ENCODE measurements at regions not wholly inside any gene's neighbourhood (a gene's known extent, or its start where the extent isn't known, plus 50 kb on each side); places are given as distances from the start of the nearest gene placed in this dataset.
"Not testable (repeated sequence)": the region's sequence is repeated elsewhere in the genome, so short reads cannot be mapped to it uniquely, and the experiment has no call there.

DNA sequence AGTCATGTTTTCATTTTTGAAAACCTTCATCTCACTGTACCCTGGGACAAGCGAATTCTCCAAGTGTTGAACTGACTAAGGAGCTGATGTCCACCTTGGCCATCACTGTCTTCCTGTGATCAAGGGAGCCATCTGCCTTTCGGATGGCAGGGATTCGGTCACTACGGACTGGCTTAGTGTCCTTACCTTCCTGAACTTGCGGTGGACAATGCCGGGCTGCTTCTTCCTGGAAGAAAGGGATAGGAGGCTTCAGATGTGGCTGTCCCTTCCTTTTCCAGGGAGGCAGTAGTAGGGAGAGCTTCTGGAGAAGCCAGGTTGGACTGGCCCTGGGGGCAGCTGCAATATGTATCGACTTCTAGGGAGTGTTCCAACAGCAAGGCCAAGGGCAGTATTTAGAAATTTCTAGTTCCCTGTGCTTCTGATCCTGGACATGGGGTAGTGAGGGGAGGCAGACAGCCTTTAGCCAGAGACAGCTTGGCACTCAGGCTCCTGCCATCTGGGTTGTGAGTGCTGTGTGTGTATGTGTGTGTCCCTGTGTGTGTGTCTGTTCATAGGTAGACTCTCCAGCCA lies 114.6 kb downstream of the IER5 start:
- FAIRE-seq: no peak
- no peak for TF ChIP-seq POLR2A (IDR thresholded peaks at IDR 0.05; ENCODE audit: low read depth, low read length)

DNA sequence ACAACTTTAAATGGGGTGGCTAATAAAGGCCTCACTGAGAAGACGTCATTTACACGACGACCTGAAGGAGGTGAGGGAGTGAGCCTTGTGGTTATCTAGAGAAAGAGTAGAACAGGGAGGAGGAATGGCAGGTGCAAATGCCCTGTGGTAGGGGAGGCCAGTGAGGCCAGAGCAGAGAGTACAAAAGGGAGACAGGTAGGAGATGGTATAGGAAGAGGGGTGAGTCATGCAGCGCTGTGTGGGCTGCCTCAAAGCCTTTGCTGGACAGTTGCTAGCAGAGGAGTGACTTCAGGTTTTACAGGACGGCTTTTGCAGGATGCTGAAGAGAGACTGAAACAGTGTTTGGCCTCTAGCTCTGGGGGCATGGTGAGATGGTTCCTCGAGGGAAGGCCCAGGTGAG lies 116.0 kb downstream of the IER5 start:
- DNase-seq (ENCODE audit: insufficient read length, low spot score) (no peak), FAIRE-seq (no peak)
- no peak for TF ChIP-seq POLR2A (IDR thresholded peaks at IDR 0.05; ENCODE audit: low read depth, low read length)

More for the DNA sequence above, 114.6 kb downstream of the IER5 start:
- no peak for DNase-seq (ENCODE audit: insufficient read length, low spot score)

DNA sequence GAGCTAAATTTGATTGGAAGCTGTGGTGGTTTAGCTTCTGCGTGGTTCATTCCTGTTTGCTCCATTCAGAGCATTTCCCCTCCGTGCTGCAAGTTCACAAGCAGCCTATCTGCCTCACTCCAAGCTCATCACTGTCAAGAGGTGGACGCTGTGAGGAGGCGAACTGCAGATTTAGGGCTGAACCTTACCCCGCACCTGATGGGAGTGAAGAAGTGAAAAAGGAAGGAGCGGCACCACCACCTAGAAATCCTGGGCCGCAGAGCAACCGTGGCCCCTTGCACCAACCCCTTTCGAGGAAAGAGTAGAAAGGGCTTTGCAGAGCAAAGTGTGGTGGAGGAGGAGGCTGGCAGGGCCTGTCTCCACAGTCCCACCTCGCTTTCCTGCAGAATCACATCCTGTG lies 117.4 kb downstream of the IER5 start:
- no peak for FAIRE-seq
- no peak for TF ChIP-seq POLR2A (IDR thresholded peaks at IDR 0.05; ENCODE audit: low read depth, low read length)
- DNase-seq (ENCODE audit: insufficient read length, low spot score): no peak

DNA sequence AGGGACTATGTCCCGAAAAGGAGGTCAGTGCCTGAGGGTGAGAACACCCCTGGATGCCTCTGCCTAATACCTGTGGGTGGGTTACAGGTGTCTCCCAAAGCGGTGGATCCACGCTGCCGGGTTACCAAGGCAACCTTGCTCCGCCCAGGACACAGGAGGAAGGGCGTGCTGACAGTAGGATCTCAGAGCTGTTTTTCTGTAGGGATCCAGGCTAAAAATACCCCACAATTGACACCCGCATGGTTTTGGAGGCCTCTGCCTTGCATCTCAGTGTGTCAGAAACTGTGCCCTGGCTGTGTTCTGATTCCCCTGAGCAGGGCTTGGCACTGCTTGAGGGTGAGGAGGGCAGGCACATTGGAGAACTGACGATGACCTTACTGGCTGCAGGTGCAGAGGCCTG lies 118.0 kb downstream of the IER5 start:
- DNase-seq (ENCODE audit: insufficient read length, low spot score) (no peak), FAIRE-seq (no peak)
- TF ChIP-seq POLR2A (IDR thresholded peaks at IDR 0.05; ENCODE audit: low read depth, low read length): no peak

DNA sequence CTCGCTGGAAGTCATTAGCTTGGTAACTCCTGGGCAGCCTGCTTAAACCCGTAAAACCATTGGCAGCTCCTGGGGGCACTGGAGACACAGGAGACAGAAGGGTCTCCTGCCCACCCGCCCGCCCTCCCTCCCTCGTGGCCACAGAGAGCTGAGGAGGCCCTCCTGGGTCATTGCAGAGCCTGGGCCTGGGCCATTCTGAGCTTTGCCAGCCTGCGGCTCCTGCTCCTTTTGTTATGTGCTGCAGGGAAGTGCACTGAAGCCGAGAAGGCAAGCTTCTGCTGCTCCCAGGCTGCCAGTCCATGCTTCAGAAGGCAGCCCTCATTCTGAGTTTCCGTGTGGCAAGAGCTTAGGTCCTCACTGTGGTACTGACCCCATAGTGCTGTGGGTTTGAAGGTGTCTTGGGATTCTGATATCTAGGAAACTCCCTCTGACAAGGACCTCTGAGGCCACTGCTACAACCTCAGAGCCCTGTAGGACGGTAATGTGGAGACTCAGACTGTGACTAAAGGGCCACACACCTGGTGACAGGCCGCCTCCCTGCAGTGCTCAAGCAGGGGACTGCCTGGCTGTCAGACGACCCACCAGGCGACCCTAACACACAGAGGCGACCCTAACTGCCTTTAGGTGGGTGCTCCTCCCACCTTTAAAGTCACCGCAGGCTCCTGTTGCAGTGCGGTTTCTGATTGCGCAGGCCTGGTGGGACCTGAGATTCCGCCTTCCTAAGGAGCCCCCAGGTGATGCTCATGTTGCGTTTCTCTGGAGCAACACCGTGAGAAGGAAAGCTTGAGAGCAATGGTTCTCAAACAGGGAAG lies 118.7 kb downstream of the IER5 start:
- DNase-seq (ENCODE audit: insufficient read length, low spot score): no peak

DNA sequence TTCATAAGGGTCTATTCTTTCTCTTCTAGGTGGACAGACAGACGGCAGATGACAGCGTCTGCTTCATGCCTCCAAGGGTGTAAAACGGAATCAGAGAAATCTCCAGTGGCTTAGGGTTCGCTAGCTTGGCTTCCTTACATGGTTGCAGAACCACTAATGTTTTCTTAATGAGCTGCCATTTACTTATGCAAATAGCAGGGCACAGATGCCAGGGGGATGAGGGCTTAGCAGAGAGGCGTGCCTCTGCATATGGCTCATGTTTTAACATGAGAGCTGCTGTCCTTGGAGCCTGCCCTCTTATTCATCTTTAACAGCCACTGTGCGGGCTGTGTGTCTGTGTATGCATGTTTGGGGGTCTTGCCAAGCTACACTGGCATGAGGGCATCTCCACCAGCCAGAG lies 119.6 kb downstream of the IER5 start:
- TF ChIP-seq POLR2A (IDR thresholded peaks at IDR 0.05; ENCODE audit: low read depth, low read length): no peak
- DNase-seq (ENCODE audit: insufficient read length, low spot score) (no peak), FAIRE-seq (no peak)

More for the DNA sequence above, 118.7 kb downstream of the IER5 start:
- TF ChIP-seq POLR2A (IDR thresholded peaks at IDR 0.05; ENCODE audit: low read depth, low read length): no peak
- no peak for FAIRE-seq

DNA sequence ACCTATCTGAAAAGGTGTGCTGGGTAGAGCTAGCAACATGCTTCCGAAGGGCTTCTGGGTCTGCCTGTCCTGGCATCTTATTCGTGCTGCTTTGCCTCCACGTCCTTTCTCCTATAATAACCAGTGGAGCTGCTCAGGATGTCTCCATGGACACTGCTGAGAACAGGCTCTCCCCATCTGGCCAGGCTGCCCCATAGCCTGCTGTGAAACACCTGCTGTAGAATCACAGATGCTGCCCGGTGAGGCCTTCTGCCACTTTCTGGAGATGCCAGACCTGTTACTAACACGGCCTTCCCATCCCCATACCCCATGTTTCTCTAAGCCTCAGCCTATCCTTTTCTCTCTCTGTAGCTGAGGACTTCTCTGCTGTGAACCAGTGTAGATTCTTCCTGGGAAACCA lies 120.5 kb downstream of the IER5 start:
- DNase-seq (ENCODE audit: insufficient read length, low spot score) (no peak), FAIRE-seq (no peak)
- TF ChIP-seq POLR2A (IDR thresholded peaks at IDR 0.05; ENCODE audit: low read depth, low read length): no peak

DNA sequence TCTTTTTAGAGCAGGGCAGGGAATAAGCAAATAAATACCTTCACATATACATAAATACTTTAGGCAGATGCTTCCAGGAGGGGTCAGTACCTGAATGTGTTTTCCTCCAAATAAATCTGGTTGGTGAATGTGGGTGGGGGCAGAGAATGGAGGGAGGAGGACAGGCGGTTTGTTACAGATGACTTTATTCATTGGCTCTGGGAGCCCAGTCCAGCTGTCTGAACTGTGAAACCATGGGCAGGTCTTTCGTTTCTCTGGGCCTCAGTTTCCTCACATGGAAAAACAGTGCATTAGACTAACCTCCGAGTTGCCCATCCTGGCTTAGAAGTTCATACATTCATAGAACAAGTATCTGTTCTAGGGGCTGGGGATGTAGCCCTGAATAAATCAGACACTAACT lies 124.6 kb downstream of the IER5 start:
- DNase-seq (ENCODE audit: insufficient read length, low spot score) (no peak), FAIRE-seq (no peak)
- no peak for TF ChIP-seq POLR2A (IDR thresholded peaks at IDR 0.05; ENCODE audit: low read depth, low read length)

DNA sequence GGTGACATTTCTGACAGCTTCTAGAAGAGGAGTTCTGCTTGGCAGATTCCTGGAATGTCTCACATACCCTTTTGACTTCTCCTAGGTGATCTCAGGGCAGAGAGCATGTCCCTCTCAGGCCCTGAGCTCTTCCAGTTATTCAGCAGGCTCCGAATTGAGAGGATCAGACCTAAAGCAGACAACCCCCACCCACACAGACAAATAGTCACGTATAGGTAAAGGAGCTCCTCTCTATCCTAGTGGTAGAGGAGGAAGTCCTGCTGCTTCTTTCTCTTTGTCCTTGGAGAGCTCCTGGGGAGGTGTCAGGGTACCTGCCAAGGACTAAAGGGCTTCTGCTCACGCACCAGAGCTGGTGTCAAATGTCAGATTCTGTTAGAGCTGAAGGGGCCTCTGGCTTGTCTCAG lies 128.1 kb downstream of the IER5 start:
- TF ChIP-seq POLR2A (IDR thresholded peaks at IDR 0.05; ENCODE audit: low read depth, low read length): no peak
- DNase-seq (ENCODE audit: insufficient read length, low spot score) (no peak), FAIRE-seq (no peak)

DNA sequence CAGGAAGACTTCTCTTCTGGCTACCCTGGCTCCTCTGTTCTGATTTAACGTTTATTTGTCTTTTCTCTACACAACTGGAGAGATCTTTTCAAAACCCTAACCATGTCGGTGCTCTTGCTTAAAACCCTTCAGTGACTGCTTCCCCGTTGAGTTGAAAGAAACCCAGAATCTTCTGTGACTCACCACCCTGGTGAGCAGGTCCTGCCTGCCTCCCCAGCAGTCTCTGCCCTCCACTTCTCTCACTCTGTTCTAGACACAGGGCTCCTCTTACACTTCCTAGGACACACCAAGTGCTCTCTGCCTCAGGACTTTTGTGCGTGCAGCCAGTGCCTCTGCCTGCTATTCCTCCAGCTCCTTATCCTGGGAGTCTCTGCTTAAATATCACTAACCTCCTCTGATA lies 131.4 kb downstream of the IER5 start:
- FAIRE-seq (no peak), DNase-seq (ENCODE audit: insufficient read length, low spot score) (no peak)
- TF ChIP-seq POLR2A (IDR thresholded peaks at IDR 0.05; ENCODE audit: low read depth, low read length): no peak

DNA sequence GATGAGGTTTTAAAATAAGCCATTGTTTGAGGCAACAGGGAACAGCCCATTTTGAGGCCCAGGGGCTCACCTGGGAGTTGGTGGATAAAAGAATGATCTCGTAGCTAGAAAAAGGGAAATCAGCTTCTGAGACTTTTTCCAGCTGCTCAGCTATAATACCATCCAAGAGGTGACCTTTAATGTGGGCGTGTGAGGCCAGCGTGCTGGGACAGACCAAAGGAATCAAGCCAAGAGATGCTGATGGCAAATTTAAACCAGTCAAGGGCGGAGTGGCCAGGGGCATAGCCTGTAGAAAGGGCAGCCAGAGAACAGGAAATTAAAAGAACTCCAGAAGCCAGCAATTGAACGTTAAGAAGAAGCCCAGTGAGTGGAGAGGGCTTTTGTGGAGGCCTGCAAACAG lies 132.6 kb downstream of the IER5 start:
- FAIRE-seq (no peak), DNase-seq (ENCODE audit: insufficient read length, low spot score) (no peak)
- no peak for TF ChIP-seq POLR2A (IDR thresholded peaks at IDR 0.05; ENCODE audit: low read depth, low read length)

DNA sequence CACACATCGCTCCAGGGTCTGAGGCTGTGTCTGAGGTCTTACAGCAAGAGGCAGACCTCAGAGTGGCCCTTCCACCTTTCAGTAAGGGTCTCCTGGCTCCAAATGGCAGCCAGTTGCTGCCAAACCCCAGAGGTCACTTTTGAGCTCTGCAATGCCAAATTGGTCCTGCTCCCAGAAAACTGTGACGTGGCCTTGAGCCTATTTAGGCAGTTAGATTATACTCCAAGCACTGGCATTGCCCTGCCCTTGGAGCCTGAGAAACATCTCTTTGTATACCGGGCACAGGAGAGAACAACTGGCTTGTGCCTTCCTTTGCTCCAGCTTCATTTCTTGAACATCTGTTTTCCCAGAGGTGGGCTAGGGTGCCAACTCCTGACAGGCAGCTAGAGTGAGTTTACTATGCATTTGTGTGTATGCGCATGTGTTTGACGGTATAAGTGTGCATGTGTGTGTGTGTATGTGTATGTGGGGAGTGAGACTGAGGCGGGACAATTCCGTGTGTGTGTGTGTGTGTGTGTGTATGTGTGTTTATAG lies 134.5 kb downstream of the IER5 start:
- no peak for DNase-seq (ENCODE audit: insufficient read length, low spot score)
- FAIRE-seq: no peak
- TF ChIP-seq POLR2A (IDR thresholded peaks at IDR 0.05; ENCODE audit: low read depth, low read length): no peak

DNA sequence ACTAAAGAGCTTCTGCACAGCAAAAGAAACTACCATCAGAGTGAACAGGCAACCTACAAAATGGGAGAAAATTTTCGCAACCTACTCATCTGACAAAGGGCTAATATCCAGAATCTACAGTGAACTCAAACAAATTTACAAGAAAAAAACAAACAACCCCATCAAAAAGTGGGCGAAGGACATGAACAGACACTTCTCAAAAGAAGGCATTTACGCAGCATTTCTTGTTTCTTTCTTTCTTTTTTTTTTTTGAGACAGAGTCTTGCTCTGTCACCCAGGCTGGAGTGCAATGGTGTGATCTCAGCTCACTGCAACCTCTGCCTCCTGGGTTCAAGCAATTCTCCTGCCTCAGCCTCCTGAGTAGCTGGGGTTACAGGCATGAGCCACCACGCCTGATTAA lies 138.2 kb downstream of the IER5 start:
- not testable (repeated sequence) for DNase-seq (ENCODE audit: insufficient read length, low spot score); FAIRE-seq

DNA sequence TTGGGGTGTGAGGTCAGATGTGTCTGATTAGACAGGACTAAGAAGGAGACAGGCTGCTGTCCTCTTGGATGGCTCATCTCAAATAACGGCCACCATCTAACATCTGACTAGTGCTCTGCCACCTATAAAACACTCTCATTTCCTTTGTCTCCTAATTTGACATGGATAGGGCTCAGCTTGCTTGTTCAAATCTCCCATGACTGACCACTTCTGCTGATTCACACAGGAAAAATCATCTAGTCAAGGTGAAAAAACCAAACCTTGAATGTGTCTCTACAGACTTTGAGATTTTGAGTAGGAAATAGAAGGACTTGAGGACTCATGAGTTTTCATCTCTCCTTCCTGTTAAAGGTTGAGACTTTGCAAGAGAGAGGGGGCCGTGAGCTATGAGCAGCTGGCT lies 150.6 kb downstream of the IER5 start:
- TF ChIP-seq POLR2A (IDR thresholded peaks at IDR 0.05; ENCODE audit: low read depth, low read length): no peak
- no peak for DNase-seq (ENCODE audit: insufficient read length, low spot score)
- FAIRE-seq: no peak

DNA sequence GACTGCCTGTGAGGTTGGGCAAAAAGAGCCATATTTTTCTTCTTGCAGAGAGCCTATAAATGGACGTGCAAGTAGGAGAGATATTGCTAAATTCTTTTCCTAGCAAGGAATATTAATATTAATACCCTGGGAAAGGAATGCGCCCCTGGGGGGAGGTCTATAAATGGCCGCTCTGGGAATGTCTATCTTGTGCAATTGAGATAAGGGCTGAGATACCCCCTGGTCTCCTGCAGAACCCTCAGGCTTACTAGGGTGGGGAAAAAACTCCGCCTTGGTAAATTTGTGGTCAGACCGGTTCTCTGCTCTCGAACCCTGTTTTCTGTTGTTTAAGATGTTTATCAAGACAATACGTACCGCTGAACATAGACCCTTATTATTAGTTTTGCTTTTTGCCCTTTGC lies 157.8 kb downstream of the IER5 start:
- DNase-seq (ENCODE audit: insufficient read length, low spot score); FAIRE-seq: not testable (repeated sequence)

DNA sequence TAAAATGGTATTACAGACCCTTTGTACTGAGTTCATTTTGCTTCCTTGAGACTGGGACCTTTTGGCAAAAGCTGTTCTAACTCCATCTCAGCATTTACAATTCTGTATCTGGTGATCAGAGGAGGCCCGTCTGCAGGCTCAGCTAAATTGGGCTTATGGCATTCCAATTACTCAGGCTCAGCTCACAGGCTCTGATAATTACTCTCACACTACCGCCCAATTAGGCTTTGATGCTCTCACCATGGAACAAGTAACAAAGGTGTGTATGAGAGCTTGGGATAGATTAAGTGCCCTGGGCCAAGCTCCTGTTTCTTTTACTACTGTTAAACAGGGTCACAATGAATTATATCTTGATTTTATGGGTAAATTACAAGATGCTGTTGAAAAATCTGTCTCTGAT lies 159.9 kb downstream of the IER5 start:
- not testable (repeated sequence) for DNase-seq (ENCODE audit: insufficient read length, low spot score); FAIRE-seq

Measured in H54 (cell line).